ENCODE measurements at regions not wholly inside any gene's neighbourhood (a gene's known extent, or its start where the extent isn't known, plus 50 kb on each side); places are given as distances from the start of the nearest gene placed in this dataset.

DNA sequence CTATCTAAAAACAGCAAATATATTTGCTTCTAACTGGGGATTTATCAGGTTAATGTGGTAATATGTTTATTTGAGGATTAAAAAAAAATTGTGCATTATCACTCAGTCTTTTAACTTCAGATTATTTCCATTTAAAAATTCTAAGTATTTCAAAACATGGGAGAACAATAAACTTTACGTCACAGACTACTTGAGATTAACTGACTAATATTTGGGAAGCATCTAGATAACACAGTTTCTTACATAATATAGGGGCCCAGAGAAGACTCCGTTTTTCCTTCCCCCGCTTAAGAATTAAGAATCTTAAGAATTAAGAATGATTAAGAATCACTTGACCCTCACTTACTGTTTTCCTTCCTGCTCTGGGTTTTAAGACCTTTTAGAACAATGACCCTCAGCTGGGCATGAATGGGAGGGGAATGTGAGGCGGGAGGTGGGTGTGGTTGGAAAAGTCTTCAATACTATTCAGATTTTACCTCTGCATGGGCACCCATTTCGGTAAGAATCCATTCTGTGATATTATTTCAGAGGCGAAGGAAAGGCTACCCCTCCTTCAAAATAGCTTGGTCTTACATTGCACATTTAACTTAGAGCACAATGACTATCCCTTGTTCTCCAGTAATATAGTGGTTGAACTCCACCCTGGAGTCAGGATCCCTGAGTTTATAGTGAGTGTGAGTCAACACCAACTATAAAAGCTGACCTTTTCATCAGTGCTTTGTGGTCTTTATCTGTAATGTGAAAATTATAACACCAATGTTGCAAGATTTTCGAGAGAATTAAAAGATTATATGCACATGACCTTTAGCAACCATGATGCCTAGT, 821.3 kb downstream of the USP25 start:
- no peak overlapping the region for H3K4me3 ChIP-seq (ENCODE audit: low read length in 2 of 2)
- no peaks in the 10 kb centered on the region for H3K36me3 ChIP-seq (ENCODE audit: control insufficient read depth in 2 of 2, insufficient read depth in 2 of 2, low read length in 2 of 2)
- no peak overlapping the region for H3K9ac ChIP-seq (ENCODE audit: low read length in 2 of 2)
- H3K4me1 ChIP-seq (ENCODE audit: control insufficient read depth, insufficient read depth, low read length) = no peaks in the 10 kb centered on the region
- no peaks in the 10 kb centered on the region for H3K27me3 ChIP-seq (ENCODE audit: control insufficient read depth in 1 of 2, insufficient read depth in 2 of 2, low read length in 2 of 2)
- no peaks in the 10 kb centered on the region for H3K9me3 ChIP-seq (ENCODE audit: control insufficient read depth in 2 of 2, low read length in 2 of 2)
- no peak overlapping the region for H3K27ac ChIP-seq (ENCODE audit: low read length)

DNA sequence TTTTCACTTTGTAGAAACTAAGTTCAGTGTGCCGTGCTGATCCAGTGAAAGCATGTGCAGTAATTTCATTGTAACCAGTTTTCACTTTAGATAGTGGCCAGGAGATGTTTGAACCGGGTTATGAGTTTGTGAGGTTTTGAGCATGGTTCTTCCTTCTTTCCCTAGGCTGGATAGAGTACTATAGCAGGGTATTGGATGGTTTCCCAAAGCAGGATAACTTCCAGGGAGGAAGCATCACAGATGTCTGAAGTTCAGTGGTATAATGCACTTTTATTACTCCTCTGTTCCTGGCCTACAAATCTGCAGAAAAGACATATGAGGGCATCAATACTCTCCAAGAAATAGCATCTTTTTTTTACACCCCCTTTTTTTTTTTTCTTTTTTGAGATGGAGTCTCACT, 823.1 kb downstream of the USP25 start:
- Histone ChIP-seq H3K9me3 (ENCODE audit: control insufficient read depth in 2 of 2, low read length in 2 of 2) (no peaks in the 10 kb centered on the region), H3K36me3 (ENCODE audit: control insufficient read depth in 2 of 2, insufficient read depth in 2 of 2, low read length in 2 of 2) (no peaks in the 10 kb centered on the region), H3K27ac (ENCODE audit: low read length) (no peak overlapping the region), H3K9ac (ENCODE audit: low read length in 2 of 2) (no peak overlapping the region), H3K4me1 (ENCODE audit: control insufficient read depth, insufficient read depth, low read length) (no peaks in the 10 kb centered on the region), H3K27me3 (ENCODE audit: control insufficient read depth in 1 of 2, insufficient read depth in 2 of 2, low read length in 2 of 2) (no peaks in the 10 kb centered on the region), H3K4me3 (ENCODE audit: low read length in 2 of 2) (no peak overlapping the region)

DNA sequence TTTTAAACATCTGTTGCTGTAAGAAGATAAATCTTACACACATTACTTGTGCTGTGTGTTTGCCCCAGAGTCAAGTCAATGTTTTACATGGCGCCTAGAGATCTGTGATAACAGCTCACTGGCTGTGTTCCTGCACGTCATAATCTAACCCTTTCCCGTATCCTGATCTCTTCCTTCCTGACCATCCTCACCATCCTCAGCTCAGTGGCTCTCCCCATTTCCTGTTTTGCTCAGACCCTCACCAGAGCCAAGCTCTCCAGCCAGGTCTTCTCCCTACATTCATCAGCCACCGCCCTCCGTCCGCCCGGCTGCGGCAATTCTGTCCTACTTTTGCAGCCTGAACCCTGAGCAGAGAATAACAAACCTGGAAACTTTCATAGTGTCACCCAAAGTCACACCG, 824.7 kb downstream of the USP25 start:
- H3K27ac ChIP-seq (ENCODE audit: low read length) = no peak overlapping the region
- no peak overlapping the region for H3K4me3 ChIP-seq (ENCODE audit: low read length in 2 of 2)
- H3K27me3 ChIP-seq (ENCODE audit: control insufficient read depth in 1 of 2, insufficient read depth in 2 of 2, low read length in 2 of 2) = no peaks in the 10 kb centered on the region
- H3K36me3 ChIP-seq (ENCODE audit: control insufficient read depth in 2 of 2, insufficient read depth in 2 of 2, low read length in 2 of 2) = no peaks in the 10 kb centered on the region
- H3K9ac ChIP-seq (ENCODE audit: low read length in 2 of 2) = no peak overlapping the region
- H3K4me1 ChIP-seq (ENCODE audit: control insufficient read depth, insufficient read depth, low read length) = no peaks in the 10 kb centered on the region
- no peaks in the 10 kb centered on the region for H3K9me3 ChIP-seq (ENCODE audit: control insufficient read depth in 2 of 2, low read length in 2 of 2)

DNA sequence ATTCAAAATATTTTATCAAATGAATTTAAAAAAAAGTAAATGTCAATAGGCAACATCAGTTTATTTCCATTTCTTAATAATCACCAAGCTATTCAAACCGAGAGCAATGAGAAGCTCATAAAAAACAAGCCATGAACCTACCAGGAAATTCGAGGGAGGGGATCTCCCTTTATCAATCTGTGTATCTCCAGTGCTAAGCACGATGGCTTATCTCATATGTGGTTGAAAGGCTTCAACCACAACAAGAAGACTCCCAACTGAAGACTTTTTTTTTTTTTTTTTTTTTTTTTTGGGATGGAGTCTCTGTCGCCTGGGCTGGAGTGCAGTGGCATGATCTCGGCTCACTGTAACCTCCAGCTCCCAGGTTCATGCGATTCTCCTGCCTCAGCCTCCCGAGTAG, 833.3 kb downstream of the USP25 start:
- no peaks in the 10 kb centered on the region for H3K27me3 ChIP-seq (ENCODE audit: control insufficient read depth in 1 of 2, insufficient read depth in 2 of 2, low read length in 2 of 2)
- no peaks in the 10 kb centered on the region for H3K36me3 ChIP-seq (ENCODE audit: control insufficient read depth in 2 of 2, insufficient read depth in 2 of 2, low read length in 2 of 2)
- H3K27ac ChIP-seq (ENCODE audit: low read length) = no peak overlapping the region
- H3K9me3 ChIP-seq (ENCODE audit: control insufficient read depth in 2 of 2, low read length in 2 of 2) = no peaks in the 10 kb centered on the region
- no peak overlapping the region for H3K9ac ChIP-seq (ENCODE audit: low read length in 2 of 2)
- H3K4me3 ChIP-seq (ENCODE audit: low read length in 2 of 2) = no peak overlapping the region
- no peaks in the 10 kb centered on the region for H3K4me1 ChIP-seq (ENCODE audit: control insufficient read depth, insufficient read depth, low read length)

DNA sequence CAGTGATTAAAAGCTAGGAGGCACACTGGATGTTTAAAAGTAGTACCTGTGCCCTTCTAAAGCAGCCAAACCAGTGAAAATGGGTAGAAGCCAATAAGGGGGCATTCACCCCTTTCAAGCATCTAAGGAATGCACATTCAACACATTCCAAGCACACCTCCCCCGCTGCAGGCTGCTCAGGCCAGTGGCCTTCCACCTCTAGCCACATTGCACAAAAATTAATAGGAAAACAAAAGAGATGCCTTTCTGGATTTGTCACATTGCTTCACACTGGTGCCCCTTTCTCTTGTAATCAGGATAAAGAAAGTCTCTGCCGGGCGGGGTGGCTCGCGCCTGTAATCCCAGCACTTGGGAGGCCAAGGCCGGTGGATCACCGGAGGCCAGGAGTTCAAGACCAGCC, 834.0 kb downstream of the USP25 start:
- Histone ChIP-seq H3K4me1 (ENCODE audit: control insufficient read depth, insufficient read depth, low read length) (no peaks in the 10 kb centered on the region), H3K27ac (ENCODE audit: low read length) (no peak overlapping the region), H3K9me3 (ENCODE audit: control insufficient read depth in 2 of 2, low read length in 2 of 2) (no peaks in the 10 kb centered on the region), H3K9ac (ENCODE audit: low read length in 2 of 2) (no peak overlapping the region), H3K4me3 (ENCODE audit: low read length in 2 of 2) (no peak overlapping the region), H3K36me3 (ENCODE audit: control insufficient read depth in 2 of 2, insufficient read depth in 2 of 2, low read length in 2 of 2) (no peaks in the 10 kb centered on the region), H3K27me3 (ENCODE audit: control insufficient read depth in 1 of 2, insufficient read depth in 2 of 2, low read length in 2 of 2) (no peaks in the 10 kb centered on the region)

DNA sequence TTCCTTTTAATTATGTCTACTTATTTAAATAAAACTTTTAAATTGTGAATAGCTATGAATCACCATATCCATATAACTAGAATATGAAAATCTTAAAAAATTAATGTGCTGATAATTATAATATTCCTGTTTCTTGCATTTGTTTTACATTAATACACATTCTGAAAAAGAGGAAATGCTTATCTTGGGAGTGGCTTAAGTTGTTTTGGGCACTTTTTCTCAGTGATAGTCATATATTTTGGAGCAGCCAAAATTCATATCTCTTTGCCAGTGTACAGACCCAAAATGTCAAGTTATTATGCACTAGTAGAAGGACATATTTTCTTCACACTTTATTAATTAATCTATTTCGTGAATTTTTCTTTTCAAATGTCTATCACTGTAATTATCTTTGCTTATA, 838.5 kb downstream of the USP25 start:
- Histone ChIP-seq H3K4me3 (ENCODE audit: low read length in 2 of 2) (no peak overlapping the region), H3K4me1 (ENCODE audit: control insufficient read depth, insufficient read depth, low read length) (no peaks in the 10 kb centered on the region), H3K9me3 (ENCODE audit: control insufficient read depth in 2 of 2, low read length in 2 of 2) (no peaks in the 10 kb centered on the region), H3K27me3 (ENCODE audit: control insufficient read depth in 1 of 2, insufficient read depth in 2 of 2, low read length in 2 of 2) (no peaks in the 10 kb centered on the region), H3K36me3 (ENCODE audit: control insufficient read depth in 2 of 2, insufficient read depth in 2 of 2, low read length in 2 of 2) (no peaks in the 10 kb centered on the region), H3K27ac (ENCODE audit: low read length) (no peak overlapping the region), H3K9ac (ENCODE audit: low read length in 2 of 2) (no peak overlapping the region)

DNA sequence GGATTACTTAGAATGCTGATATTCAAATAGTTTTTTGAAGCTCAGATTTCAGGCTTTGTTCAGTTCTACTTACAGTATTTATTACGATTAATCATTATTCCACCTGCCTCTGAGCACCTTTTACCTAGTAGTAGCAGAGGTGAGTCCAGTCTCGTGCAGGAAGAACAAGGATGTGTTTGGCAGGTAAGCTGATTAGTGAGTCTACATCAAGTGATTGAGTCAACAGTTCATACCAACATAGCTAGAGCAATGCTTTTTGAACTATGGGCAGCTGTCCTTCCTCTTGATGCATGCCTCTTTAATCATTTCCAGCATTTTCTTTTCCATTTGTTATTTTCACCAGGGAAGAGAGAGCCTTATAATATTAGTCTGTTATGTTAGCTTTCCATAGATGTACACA, 838.9 kb downstream of the USP25 start:
- Histone ChIP-seq H3K4me1 (ENCODE audit: control insufficient read depth, insufficient read depth, low read length) (no peaks in the 10 kb centered on the region), H3K9me3 (ENCODE audit: control insufficient read depth in 2 of 2, low read length in 2 of 2) (no peaks in the 10 kb centered on the region), H3K9ac (ENCODE audit: low read length in 2 of 2) (no peak overlapping the region), H3K27me3 (ENCODE audit: control insufficient read depth in 1 of 2, insufficient read depth in 2 of 2, low read length in 2 of 2) (no peaks in the 10 kb centered on the region), H3K4me3 (ENCODE audit: low read length in 2 of 2) (no peak overlapping the region), H3K36me3 (ENCODE audit: control insufficient read depth in 2 of 2, insufficient read depth in 2 of 2, low read length in 2 of 2) (no peaks in the 10 kb centered on the region), H3K27ac (ENCODE audit: low read length) (no peak overlapping the region)

DNA sequence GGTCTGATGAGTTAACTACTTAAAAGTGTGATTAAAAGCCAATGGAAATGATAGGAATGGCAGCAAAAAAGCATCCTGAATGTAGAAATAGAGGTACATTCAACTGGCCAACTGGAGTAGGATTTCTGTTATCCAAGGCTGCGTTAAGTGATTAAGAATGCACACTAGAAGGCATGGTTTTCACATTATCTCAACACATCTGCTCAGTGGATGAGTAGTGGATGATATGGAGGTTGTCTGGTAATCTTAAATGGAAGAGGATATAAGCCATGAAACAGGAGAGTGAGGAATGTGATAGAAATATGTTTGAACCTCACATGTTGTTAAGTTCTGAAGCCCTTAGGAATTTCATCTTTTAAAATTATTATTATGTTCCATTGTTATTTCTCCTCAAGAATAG, 839.9 kb downstream of the USP25 start:
- Histone ChIP-seq H3K9me3 (ENCODE audit: control insufficient read depth in 2 of 2, low read length in 2 of 2) (no peaks in the 10 kb centered on the region), H3K9ac (ENCODE audit: low read length in 2 of 2) (no peak overlapping the region), H3K4me1 (ENCODE audit: control insufficient read depth, insufficient read depth, low read length) (no peaks in the 10 kb centered on the region), H3K4me3 (ENCODE audit: low read length in 2 of 2) (no peak overlapping the region), H3K27me3 (ENCODE audit: control insufficient read depth in 1 of 2, insufficient read depth in 2 of 2, low read length in 2 of 2) (no peaks in the 10 kb centered on the region), H3K27ac (ENCODE audit: low read length) (no peak overlapping the region), H3K36me3 (ENCODE audit: control insufficient read depth in 2 of 2, insufficient read depth in 2 of 2, low read length in 2 of 2) (no peaks in the 10 kb centered on the region)

DNA sequence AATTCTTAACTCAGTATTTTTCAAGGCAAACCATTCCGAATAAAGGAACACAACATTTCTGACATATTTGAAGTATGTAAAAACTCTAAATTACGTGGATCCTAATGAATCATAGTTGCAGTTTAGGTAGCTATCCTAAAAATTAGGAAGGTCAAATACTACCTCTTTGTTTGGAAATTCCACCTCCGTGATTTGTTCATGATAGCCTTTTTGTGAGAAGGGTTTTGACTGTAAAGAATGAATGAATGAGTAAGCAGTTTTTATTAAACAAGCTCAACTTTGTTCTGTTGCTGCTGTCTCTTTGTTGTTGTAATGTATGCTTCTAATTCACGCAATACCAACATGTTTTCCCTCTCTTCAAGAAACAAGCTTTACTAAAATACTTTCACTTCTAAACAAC, 840.4 kb downstream of the USP25 start:
- H3K4me3 ChIP-seq (ENCODE audit: low read length in 2 of 2) = no peak overlapping the region
- H3K27ac ChIP-seq (ENCODE audit: low read length) = no peak overlapping the region
- H3K4me1 ChIP-seq (ENCODE audit: control insufficient read depth, insufficient read depth, low read length) = no peaks in the 10 kb centered on the region
- no peaks in the 10 kb centered on the region for H3K27me3 ChIP-seq (ENCODE audit: control insufficient read depth in 1 of 2, insufficient read depth in 2 of 2, low read length in 2 of 2)
- no peaks in the 10 kb centered on the region for H3K9me3 ChIP-seq (ENCODE audit: control insufficient read depth in 2 of 2, low read length in 2 of 2)
- H3K9ac ChIP-seq (ENCODE audit: low read length in 2 of 2) = no peak overlapping the region
- H3K36me3 ChIP-seq (ENCODE audit: control insufficient read depth in 2 of 2, insufficient read depth in 2 of 2, low read length in 2 of 2) = no peaks in the 10 kb centered on the region

DNA sequence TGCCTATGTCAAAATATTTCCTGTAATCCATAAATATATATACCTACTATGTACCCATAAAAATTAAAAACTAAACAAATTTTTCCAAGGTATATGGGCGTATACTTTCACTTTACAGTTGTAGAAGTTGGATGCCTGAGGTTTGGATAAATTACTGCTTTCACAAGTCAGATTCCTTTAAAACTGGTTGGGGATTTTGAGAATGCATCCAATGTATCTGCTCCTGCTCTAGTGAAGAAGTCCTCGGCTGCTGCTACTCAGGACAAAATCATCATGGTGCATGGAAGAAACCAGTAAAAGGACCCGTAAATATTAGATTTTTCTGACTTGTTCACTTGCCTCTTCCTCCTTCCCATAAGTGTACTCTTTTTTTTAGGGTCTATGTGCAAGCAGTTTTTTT, 841.1 kb downstream of the USP25 start:
- no peaks in the 10 kb centered on the region for H3K9me3 ChIP-seq (ENCODE audit: control insufficient read depth in 2 of 2, low read length in 2 of 2)
- H3K4me3 ChIP-seq (ENCODE audit: low read length in 2 of 2) = no peak overlapping the region
- H3K27ac ChIP-seq (ENCODE audit: low read length) = no peak overlapping the region
- no peaks in the 10 kb centered on the region for H3K4me1 ChIP-seq (ENCODE audit: control insufficient read depth, insufficient read depth, low read length)
- no peak overlapping the region for H3K9ac ChIP-seq (ENCODE audit: low read length in 2 of 2)
- H3K36me3 ChIP-seq (ENCODE audit: control insufficient read depth in 2 of 2, insufficient read depth in 2 of 2, low read length in 2 of 2) = no peaks in the 10 kb centered on the region
- no peaks in the 10 kb centered on the region for H3K27me3 ChIP-seq (ENCODE audit: control insufficient read depth in 1 of 2, insufficient read depth in 2 of 2, low read length in 2 of 2)

DNA sequence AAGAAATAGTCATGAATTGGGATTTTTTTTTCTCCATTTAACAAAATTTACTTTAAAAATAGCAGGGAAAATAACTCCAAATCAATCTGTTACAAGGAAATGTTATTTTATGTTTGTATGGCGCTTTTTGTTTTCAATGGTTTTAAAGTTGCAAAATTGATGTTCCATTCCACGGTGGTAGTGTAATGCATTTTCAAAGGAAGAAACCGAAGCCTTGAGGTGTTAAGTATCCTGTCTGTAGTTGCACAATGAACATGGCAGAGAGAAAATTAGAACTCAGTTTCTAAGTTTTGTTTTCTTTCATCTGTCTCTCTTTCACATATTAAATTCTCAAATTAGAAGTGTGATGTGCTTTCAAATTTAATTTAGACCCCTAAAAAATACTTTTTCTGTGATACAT, 841.8 kb downstream of the USP25 start:
- Histone ChIP-seq H3K4me1 (ENCODE audit: control insufficient read depth, insufficient read depth, low read length) (no peaks in the 10 kb centered on the region), H3K27me3 (ENCODE audit: control insufficient read depth in 1 of 2, insufficient read depth in 2 of 2, low read length in 2 of 2) (no peaks in the 10 kb centered on the region), H3K27ac (ENCODE audit: low read length) (no peak overlapping the region)

More for the DNA sequence above, 841.8 kb downstream of the USP25 start:
- H3K9me3 ChIP-seq (ENCODE audit: control insufficient read depth in 2 of 2, low read length in 2 of 2) = no peaks in the 10 kb centered on the region
- no peak overlapping the region for H3K4me3 ChIP-seq (ENCODE audit: low read length in 2 of 2)
- no peaks in the 10 kb centered on the region for H3K36me3 ChIP-seq (ENCODE audit: control insufficient read depth in 2 of 2, insufficient read depth in 2 of 2, low read length in 2 of 2)
- H3K9ac ChIP-seq (ENCODE audit: low read length in 2 of 2) = no peak overlapping the region
